SK-N-SH treated with all-trans-retinoic acid at 6 μM for 48 hours (cell line): ENCODE measurements at regions not wholly inside any gene's neighbourhood (a gene's known extent, or its start where the extent isn't known, plus 50 kb on each side); places are given as distances from the start of the nearest gene placed in this dataset.

Source experiments
- ATAC-seq: fragments of 200-7000 bp; cut with Tn5 transposase; 3 replicates; pipeline ENCODE4 v1.9.1; 2020; ENCODE audit warnings: mild to moderate bottlenecking, moderate library complexity
- ARNTL ChIP-seq: fragments of 450-650 bp; formaldehyde crosslinking; IDR thresholded peaks from 2 replicates; pipeline ENCODE4 v1.5.0; 2020; ENCODE audit warnings: low read depth, mild to moderate bottlenecking, moderate library complexity, borderline replicate concordance
- BACH2 ChIP-seq: fragments of 250-450 bp; sonication (Bioruptor Pico); IDR thresholded peaks from 2 replicates; pipeline ENCODE4 v1.9.0; 2021; ENCODE audit warnings: mild to moderate bottlenecking, borderline replicate concordance
- CREB5 ChIP-seq: fragments of 250-450 bp; sonication (Bioruptor Pico); IDR thresholded peaks from 2 replicates; pipeline ENCODE4 v1.5.1; 2020; ENCODE audit warnings: low read depth, mild to moderate bottlenecking, moderate library complexity
- CSDC2 ChIP-seq: fragments of 250-450 bp; sonication (Bioruptor Pico); IDR thresholded peaks from 2 replicates; pipeline ENCODE4 v1.5.0; 2020; ENCODE audit warnings: mild to moderate bottlenecking, moderate library complexity
- ESRRG ChIP-seq: fragments of 250-450 bp; sonication (Bioruptor Pico); IDR thresholded peaks from 2 replicates; pipeline ENCODE4 v1.6.1; 2021; ENCODE audit warnings: mild to moderate bottlenecking
- GLIS3 ChIP-seq: fragments of 250-450 bp; sonication (Bioruptor Pico); IDR thresholded peaks from 2 replicates; pipeline ENCODE4 v1.5.0; 2020; ENCODE audit warnings: mild to moderate bottlenecking, moderate library complexity
- ISL1 ChIP-seq: fragments of 250-450 bp; sonication (Bioruptor Pico); IDR thresholded peaks from 2 replicates; pipeline ENCODE4 v2.1.2; 2022; ENCODE audit warnings: mild to moderate bottlenecking, moderate library complexity
- PPARA ChIP-seq: fragments of 250-450 bp; sonication (Bioruptor Pico); IDR thresholded peaks from 2 replicates; pipeline ENCODE4 v1.5.0; 2020; ENCODE audit warnings: mild to moderate bottlenecking, borderline replicate concordance
- SNAI2 ChIP-seq: fragments of 250-450 bp; sonication (Bioruptor Pico); IDR thresholded peaks from 2 replicates; pipeline ENCODE4 v1.5.0; 2020; ENCODE audit warnings: mild to moderate bottlenecking, moderate library complexity
- TCF4 ChIP-seq: fragments of 250-450 bp; sonication (Bioruptor Pico); IDR thresholded peaks from 2 replicates; pipeline ENCODE4 v1.8.0; 2021; ENCODE audit warnings: mild to moderate bottlenecking, moderate library complexity, borderline replicate concordance
- TSHZ2 ChIP-seq: fragments of 250-450 bp; sonication (Bioruptor Pico); IDR thresholded peaks from 2 replicates; pipeline ENCODE4 v1.5.0; 2020; ENCODE audit warnings: mild to moderate bottlenecking, moderate library complexity
- ZFP3 ChIP-seq: fragments of 250-450 bp; sonication (Bioruptor Pico); IDR thresholded peaks from 2 replicates; pipeline ENCODE4 v1.5.0; 2020; ENCODE audit warnings: mild to moderate bottlenecking, moderate library complexity
- ZFP30 ChIP-seq: fragments of 450-650 bp; formaldehyde crosslinking; IDR thresholded peaks from 2 replicates; pipeline ENCODE4 v1.5.0; 2022; ENCODE audit warnings: mild to moderate bottlenecking, moderate library complexity
- ZNF565 ChIP-seq: fragments of 450-650 bp; formaldehyde crosslinking; conservative IDR thresholded peaks from 2 replicates; pipeline ENCODE4 v1.5.0; 2020; ENCODE audit warnings: low read depth, mild to moderate bottlenecking, moderate library complexity
- ZNF70 ChIP-seq: fragments of 450-650 bp; formaldehyde crosslinking; IDR thresholded peaks from 2 replicates; pipeline ENCODE4 v1.5.0; 2020; ENCODE audit warnings: mild to moderate bottlenecking, moderate library complexity
- ZNF8 ChIP-seq: fragments of 450-650 bp; formaldehyde crosslinking; IDR thresholded peaks from 2 replicates; pipeline ENCODE4 v1.5.0; 2020; ENCODE audit warnings: mild to moderate bottlenecking, moderate library complexity
- TF ChIP-seq, protein P1 (sequence below): fragments of 250-450 bp; sonication (Bioruptor Pico); IDR thresholded peaks from 2 replicates; pipeline ENCODE4 v1.8.0; 2020; ENCODE audit warnings: mild to moderate bottlenecking, moderate library complexity, borderline replicate concordance
- TF ChIP-seq, protein P2 (sequence below): fragments of 250-450 bp; sonication (Bioruptor Pico); IDR thresholded peaks from 2 replicates; pipeline ENCODE4 v1.8.0; 2021; ENCODE audit warnings: low read depth, mild to moderate bottlenecking, moderate library complexity, borderline replicate concordance

DNA sequence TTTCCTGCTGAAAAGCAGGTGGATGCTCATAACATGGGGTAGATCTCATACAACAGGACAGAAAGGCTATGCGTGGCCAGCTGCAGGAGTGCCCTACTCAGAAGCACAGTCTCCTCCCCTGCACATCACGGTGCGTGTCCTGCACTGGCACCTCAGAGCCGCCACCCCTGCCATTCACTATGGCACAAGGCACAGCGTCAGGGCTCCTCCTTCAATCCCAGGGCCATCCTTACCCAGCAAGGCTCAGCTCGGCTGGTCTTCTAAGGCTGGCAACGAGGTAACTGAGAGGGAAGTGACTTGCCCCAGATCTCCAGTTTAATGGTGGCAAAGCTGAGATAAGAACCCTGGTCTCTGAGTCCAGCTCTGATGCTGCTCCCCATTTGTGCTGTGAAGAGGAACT is 97.1 kb downstream of the CPN2 start (continued):
- TF ChIP-seq, protein P1, sequence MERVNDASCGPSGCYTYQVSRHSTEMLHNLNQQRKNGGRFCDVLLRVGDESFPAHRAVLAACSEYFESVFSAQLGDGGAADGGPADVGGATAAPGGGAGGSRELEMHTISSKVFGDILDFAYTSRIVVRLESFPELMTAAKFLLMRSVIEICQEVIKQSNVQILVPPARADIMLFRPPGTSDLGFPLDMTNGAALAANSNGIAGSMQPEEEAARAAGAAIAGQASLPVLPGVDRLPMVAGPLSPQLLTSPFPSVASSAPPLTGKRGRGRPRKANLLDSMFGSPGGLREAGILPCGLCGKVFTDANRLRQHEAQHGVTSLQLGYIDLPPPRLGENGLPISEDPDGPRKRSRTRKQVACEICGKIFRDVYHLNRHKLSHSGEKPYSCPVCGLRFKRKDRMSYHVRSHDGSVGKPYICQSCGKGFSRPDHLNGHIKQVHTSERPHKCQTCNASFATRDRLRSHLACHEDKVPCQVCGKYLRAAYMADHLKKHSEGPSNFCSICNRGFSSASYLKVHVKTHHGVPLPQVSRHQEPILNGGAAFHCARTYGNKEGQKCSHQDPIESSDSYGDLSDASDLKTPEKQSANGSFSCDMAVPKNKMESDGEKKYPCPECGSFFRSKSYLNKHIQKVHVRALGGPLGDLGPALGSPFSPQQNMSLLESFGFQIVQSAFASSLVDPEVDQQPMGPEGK (CRISPR knock-in tag), result no peak

GRCh38 chr3:194255252-194256039 is 95.7 kb downstream of the CPN2 start:
- peak; percentile 32; the same call in 2 of the 3 replicates for ATAC-seq
- TF ChIP-seq ZFP3 (CRISPR knock-in tag) (no peak), ZNF565 (CRISPR knock-in tag) (no peak), ESRRG (CRISPR knock-in tag) (no peak), ZNF70 (peak; percentile 9; the same call in 1 of the 2 replicates), ISL1 (no peak), CREB5 (CRISPR knock-in tag) (no peak), PPARA (CRISPR knock-in tag) (no peak), ZFP30 (no peak), GLIS3 (CRISPR knock-in tag) (no peak), TCF4 (CRISPR knock-in tag) (0 out of 2 replicates have a peak, but pooled peaks have one; percentile 47)
- TF ChIP-seq, protein P2, sequence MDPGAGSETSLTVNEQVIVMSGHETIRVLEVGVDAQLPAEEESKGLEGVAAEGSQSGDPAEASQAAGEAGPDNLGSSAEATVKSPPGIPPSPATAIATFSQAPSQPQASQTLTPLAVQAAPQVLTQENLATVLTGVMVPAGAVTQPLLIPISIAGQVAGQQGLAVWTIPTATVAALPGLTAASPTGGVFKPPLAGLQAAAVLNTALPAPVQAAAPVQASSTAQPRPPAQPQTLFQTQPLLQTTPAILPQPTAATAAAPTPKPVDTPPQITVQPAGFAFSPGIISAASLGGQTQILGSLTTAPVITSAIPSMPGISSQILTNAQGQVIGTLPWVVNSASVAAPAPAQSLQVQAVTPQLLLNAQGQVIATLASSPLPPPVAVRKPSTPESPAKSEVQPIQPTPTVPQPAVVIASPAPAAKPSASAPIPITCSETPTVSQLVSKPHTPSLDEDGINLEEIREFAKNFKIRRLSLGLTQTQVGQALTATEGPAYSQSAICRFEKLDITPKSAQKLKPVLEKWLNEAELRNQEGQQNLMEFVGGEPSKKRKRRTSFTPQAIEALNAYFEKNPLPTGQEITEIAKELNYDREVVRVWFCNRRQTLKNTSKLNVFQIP (CRISPR knock-in tag), result no peak

DNA sequence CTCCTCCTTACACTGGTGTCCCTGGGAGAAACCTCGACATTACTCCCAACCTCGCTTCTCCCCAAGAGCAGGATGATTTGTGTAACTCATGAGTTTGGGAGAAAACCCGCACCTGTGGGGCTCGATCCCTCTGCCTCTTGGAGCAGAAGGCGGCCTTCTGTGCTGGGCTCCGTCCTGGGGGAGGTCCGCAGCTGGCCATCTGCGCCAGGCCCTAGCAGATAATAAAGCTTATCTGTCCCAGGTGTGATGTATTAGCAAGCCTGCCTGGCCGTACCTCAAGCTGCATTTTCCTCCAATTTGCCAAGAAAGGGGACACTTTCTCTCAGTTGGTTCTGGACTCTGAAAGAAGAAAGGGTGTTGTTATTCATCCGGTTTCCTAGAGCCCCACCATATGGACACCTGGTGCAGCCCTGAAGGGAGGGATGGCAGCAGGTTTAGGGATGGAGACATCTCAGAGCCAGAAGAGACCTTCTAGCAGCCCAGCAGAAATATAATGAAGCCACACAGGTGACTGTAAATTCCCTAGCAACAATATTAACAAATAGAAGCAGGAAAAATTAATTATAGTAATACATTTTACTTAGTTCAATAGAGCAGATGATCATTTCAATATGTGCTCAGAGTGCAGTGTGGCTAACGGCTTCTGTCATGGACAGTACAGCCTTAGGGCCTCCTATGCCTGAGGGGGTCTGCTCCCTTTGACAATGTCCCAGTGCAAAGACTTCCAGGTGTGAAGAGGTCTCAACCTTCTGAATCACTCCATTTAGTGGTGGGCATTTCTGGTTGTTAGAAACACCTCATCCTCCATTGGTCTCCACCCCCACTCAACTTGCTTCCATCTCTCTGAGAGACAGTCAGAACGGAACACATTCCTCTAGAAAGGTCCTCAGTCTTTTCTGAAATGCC is 94.8 kb downstream of the CPN2 start:
- TF ChIP-seq ZNF8, result peak; percentile 40; the same call in 1 of the 2 replicates
- no peak for TF ChIP-seq ESRRG (CRISPR knock-in tag)
- TF ChIP-seq, protein P1 (CRISPR knock-in tag), result no peak
- no peak for TF ChIP-seq ZFP30
- no peak for TF ChIP-seq ISL1
- no peak for TF ChIP-seq ZFP3 (CRISPR knock-in tag)
- TF ChIP-seq SNAI2 (CRISPR knock-in tag), result no peak
- no peak for TF ChIP-seq BACH2 (CRISPR knock-in tag)
- no peak for TF ChIP-seq TSHZ2 (CRISPR knock-in tag)
- peak; percentile 91 for TF ChIP-seq ZNF70
- TF ChIP-seq PPARA (CRISPR knock-in tag), result no peak
- TF ChIP-seq CSDC2 (CRISPR knock-in tag), result no peak
- no peak for TF ChIP-seq ZNF565 (CRISPR knock-in tag)
- no peak for TF ChIP-seq ARNTL (CRISPR knock-in tag)
- TF ChIP-seq CREB5 (CRISPR knock-in tag), result no peak
- TF ChIP-seq, protein P2 (CRISPR knock-in tag), result no peak

More for the DNA sequence above, 94.8 kb downstream of the CPN2 start:
- ATAC-seq, result no peak; the same call in 2 of the 3 replicates
